ENCODE measurements at regions not wholly inside any gene's neighbourhood (a gene's known extent, or its start where the extent isn't known, plus 50 kb on each side); places are given as distances from the start of the nearest gene placed in this dataset.

GRCh38 chr16:49078104-49078503 is 203.5 kb downstream of the CBLN1 start:
- no peak for DNase-seq (ENCODE audit: low spot score)

- DNase-seq (ENCODE audit: low spot score), result no peak
Measured at GRCh38 chr16:49075709-49076108, 205.9 kb downstream of the CBLN1 start.

- no peak for DNase-seq (ENCODE audit: low spot score)
Measured at GRCh38 chr16:49068224-49068623, 213.4 kb downstream of the CBLN1 start.

- no peak for DNase-seq (ENCODE audit: low spot score)
Measured at GRCh38 chr16:49067776-49068175, 213.9 kb downstream of the CBLN1 start.

- DNase-seq (ENCODE audit: low spot score), result no peak
Measured at GRCh38 chr16:49061137-49061714, 220.4 kb downstream of the CBLN1 start.

GRCh38 chr16:49060728-49061127 is 220.9 kb downstream of the CBLN1 start:
- no peak for DNase-seq (ENCODE audit: low spot score)

- no peak for DNase-seq (ENCODE audit: low spot score)
Measured at GRCh38 chr16:49058382-49058781, 223.3 kb downstream of the CBLN1 start.

GRCh38 chr16:49057936-49058335 is 223.7 kb downstream of the CBLN1 start:
- no peak for DNase-seq (ENCODE audit: low spot score)

GRCh38 chr16:49057391-49057790 is 224.2 kb downstream of the CBLN1 start:
- no peak for DNase-seq (ENCODE audit: low spot score)

- no peak for DNase-seq (ENCODE audit: low spot score)
Measured at GRCh38 chr16:49056546-49056945, 225.1 kb downstream of the CBLN1 start.

- DNase-seq (ENCODE audit: low spot score), result no peak
Measured at GRCh38 chr16:49055824-49056545, 225.7 kb downstream of the CBLN1 start.

GRCh38 chr16:49055291-49055690 is 226.3 kb downstream of the CBLN1 start:
- DNase-seq (ENCODE audit: low spot score), result no peak

GRCh38 chr16:49054606-49055005 is 227.0 kb downstream of the CBLN1 start:
- no peak for DNase-seq (ENCODE audit: low spot score)

GRCh38 chr16:49052846-49053245 is 228.8 kb downstream of the CBLN1 start:
- DNase-seq (ENCODE audit: low spot score), result no peak

GRCh38 chr16:49051576-49051975 is 230.1 kb downstream of the CBLN1 start:
- DNase-seq (ENCODE audit: low spot score), result no peak

- no peak for DNase-seq (ENCODE audit: low spot score)
Measured at GRCh38 chr16:49050607-49051006, 231.0 kb downstream of the CBLN1 start.

- no peak for DNase-seq (ENCODE audit: low spot score)
Measured at GRCh38 chr16:49049644-49050043, 232.0 kb downstream of the CBLN1 start.

- DNase-seq (ENCODE audit: low spot score), result no peak
Measured at GRCh38 chr16:49049191-49049590, 232.4 kb downstream of the CBLN1 start.

- DNase-seq (ENCODE audit: low spot score), result no peak
Measured at GRCh38 chr16:49048557-49048956, 233.1 kb downstream of the CBLN1 start.

GRCh38 chr16:49036126-49036525 is 245.5 kb downstream of the CBLN1 start:
- DNase-seq (ENCODE audit: low spot score), result no peak

- DNase-seq (ENCODE audit: low spot score), result no peak
Measured at GRCh38 chr16:49027420-49027819, 254.2 kb downstream of the CBLN1 start.

GRCh38 chr16:49026566-49027181 is 255.0 kb downstream of the CBLN1 start:
- DNase-seq (ENCODE audit: low spot score), result no peak

GRCh38 chr16:49024896-49025295 is 256.7 kb downstream of the CBLN1 start:
- DNase-seq (ENCODE audit: low spot score), result no peak

- no peak for DNase-seq (ENCODE audit: low spot score)
Measured at GRCh38 chr16:49024016-49024415, 257.6 kb downstream of the CBLN1 start.

All from hematopoietic multipotent progenitor cell treated with erythropoietin and hydrocortisone succinate and interleukin-3 and kit ligand, for 15 days (in vitro differentiated cells).